ENCODE measurements at regions not wholly inside any gene's neighbourhood (a gene's known extent, or its start where the extent isn't known, plus 50 kb on each side); places are given as distances from the start of the nearest gene placed in this dataset.

DNA sequence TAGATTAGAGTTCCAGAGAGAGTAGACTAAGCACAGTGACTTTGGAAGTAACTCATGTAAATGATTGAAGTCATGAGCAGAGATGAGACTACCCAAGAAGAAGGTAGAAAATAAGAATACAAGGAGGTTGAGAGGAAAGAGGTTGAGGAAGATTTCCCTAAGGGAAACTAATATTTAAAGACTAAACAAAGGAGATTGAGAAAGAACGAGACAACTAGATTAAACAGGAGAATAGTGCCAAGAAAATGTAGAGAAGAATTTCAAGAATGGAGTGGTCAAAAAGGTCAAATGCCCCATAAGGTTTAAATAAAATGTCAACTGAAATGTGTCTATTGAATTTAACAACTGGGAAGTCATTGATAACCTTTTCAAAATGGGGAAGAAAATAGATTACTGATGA is 59.0 kb downstream of the RPS29 start:
- no peak for DNase-seq (ENCODE audit: low spot score)

DNA sequence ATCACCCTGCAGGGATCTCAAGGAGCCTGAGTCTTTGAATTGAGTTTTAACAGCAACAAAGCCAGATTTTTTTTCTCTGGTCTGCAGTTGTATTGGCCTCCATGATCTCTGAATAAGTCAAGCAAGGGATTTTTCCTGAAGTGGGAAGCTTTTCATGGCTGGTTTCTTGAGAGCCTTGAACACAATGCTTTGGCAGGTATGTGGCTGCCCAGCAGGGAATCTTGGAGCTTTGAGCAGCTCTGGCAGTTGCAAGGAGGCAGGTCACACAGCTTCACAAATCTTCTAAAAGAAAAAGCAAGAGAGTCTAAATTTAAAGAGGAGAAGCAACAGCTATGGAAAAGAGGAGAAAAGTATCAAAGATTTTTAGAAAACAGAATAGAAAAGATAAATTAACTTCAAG is 60.1 kb downstream of the RPS29 start:
- no peak for DNase-seq (ENCODE audit: low spot score)

DNA sequence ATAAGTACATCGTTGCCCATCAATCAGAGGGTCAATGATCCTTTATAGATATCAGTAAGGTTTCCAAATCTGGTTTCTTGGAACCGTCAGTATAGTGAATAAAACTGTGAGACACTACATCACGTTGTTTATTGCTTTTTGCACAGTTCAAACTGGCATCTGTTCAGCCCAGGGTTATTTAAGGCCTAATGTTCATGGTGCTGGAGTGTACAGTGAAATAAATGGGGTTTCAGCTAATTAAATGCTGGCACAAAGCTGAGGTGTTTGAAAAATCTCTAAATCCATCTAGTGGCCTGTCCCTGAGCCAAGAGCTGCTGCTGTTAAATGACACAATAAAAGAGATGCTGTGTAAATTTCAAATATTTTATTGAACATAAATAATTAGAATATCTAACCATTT is 69.9 kb downstream of the RPS29 start:
- no peak for DNase-seq (ENCODE audit: low spot score)

DNA sequence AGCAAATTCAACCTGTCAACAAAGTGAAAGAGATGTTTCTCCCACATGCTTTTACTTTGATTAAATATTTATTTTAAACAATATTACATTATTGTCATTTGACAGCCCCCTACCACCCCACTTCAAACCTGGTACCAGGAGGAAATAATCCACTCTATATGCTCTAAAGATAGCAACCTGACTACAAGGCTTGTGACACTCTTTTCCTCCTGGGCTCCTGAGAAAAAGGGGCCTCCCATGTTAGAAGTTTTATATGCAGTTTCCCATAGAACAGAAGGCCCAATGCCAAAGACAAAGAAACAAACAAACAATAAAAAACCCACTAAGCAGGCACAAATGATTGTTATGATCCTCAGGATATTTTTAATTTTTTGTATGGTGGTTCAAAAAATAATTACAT is 73.6 kb downstream of the RPS29 start:
- no peak for DNase-seq (ENCODE audit: low spot score)

DNA sequence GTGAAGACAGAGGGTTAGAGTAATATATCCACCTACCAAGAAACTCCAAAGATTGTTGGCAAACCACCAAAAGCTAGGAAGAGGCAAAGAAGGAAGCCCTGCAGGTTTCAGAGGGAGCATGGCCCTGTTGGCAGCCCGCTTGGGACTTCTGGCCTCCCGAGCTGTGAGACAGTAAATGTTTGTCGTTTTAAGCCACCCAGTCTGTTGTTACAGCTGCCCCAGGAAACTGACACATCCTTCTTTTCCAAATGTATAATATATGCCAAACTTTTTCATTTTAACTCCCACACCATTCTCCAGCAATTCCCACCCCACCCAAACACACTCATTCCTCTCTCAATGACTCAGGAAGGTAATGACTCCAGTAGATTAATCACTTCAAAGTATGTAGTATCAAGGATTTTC is 74.0 kb downstream of the RPS29 start:
- DNase-seq (ENCODE audit: low spot score), result no peak

DNA sequence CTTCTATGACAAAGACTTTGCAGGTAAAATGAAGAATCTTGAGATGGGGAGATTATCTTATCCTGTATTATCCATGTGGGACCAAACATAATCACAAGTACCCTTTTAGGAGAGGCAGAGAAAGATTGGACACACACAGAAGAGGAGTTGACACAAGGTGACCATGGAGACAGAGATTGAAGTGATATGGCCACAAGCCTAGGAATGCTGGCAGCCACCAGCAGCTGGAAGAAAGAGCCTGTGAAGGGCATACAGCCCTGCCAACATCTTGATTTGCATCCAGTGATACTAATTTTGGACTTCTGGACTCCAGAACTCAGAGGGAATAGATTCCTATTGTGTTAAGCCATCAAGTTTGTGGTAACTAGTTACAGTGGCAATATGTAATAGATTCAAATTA is 78.1 kb downstream of the RPS29 start:
- no peak for DNase-seq (ENCODE audit: low spot score)

DNA sequence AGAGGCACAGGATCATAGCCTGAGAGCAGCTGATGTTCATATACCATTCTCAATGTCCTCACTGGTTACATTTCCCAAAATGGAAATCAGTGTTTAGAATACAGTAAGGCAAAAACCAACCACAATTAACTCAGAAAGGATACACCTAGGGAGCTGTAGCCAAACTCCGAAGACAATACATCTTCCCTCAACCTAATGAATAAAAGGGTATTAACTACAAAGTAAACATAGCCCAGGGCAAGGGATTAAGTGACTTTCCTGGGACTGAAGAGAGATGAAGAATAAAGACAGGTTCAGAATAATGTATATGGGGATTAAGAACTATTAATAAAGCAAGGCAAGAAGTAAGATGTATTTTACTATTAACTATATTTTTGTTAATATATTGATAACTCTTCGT is 79.5 kb downstream of the RPS29 start:
- DNase-seq (ENCODE audit: low spot score), result no peak

DNA sequence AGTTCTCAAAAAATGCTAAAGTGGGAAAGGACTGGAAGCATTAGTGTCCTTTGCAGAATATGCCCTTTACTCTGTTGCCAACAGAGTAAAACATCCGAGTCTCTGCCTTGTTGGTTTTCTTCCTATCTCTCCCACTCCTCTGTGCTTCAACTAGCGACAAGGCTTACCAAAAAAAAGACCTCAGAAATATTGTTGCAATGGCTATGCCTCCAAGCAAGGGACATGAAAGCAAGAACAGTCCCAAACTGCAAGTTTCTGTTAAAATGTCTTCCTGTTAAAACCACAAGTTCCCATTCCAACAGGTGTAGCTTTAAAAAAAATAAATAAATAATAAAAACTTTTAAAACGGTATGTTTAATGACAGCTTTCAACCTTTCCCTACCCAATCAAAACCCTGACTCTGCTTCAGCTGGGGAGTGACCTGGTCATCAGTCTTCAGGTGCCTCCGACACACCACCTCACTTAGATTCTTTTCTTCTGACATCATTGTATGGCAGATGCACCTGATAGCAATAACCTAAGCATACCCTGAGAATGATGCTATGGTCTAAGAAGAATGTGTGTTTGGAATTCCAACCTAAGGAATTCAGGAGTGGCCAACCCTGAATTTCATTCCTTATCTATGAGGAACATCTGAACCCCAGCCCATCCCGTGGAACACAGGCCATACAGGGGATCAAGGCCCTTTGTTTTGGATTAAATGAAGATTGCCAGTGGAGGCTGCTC is 81.0 kb downstream of the RPS29 start:
- no peak for DNase-seq (ENCODE audit: low spot score)

DNA sequence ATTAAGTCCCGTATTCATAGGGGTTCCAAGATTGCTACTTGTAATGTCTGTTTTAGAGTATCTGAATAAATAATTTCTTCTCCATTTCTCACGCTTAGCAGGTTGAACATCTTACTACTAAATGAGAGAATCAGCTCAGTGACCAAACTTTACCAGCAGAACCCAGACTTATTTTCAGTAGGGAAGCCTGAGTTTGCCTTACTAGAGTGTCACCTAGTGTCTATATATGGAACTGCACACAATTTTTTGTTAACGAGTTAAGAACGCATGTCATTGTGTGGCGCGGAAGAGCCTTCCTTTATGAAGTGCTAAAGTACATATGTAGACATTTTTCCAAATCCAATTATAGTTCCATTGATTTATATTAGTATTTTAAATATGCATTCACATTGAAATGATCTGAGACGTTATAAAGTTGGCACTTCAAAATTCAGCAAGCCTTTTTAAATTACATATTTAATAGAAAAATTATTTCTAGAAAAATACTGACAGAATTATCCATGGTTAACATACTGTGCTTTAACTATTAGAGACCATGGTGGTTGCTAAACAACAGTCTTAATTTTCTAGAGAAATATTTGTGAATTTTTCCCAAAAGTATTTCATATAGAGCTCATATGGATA is 88.3 kb downstream of the RPS29 start:
- no peak for DNase-seq (ENCODE audit: low spot score)

DNA sequence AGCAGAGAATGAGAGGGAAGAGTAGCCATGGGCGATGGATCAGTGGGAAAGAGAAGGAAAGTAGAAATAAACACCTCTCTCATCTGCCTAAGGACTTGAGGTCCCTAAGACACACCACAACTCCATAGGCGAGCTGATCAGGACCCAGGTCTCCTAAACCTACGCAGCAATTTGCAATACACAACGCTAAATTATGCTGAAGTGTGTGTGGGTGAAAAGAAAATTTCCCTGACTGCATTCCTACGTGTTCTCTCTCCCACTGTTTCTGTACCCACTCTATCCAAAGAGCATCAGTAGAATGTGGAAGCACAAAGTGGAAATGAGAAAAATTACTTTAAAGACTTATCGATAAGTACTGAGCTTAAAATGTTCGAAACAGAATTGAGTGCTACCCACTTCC is 88.9 kb downstream of the RPS29 start:
- DNase-seq (ENCODE audit: low spot score), result no peak

DNA sequence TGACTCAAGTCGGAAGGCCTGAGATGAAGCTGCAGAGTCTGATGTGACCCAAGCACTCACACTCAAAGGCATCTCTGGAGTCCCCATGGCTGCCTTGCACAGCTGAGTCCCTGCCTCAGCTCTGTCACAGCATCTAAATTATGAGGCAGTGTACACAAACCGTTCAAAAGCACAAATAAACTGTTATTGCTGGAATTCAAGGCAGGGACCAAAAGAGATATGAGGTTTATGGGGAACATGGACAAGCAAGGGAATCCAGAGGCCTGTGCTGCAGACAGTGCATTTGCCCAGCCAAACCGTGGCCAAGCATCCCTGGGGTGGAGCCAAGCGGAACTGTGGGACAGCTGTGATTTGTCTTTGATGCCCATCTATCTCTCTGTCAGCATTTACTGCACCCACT is 91.3 kb downstream of the RPS29 start:
- DNase-seq (ENCODE audit: low spot score), result no peak

DNA sequence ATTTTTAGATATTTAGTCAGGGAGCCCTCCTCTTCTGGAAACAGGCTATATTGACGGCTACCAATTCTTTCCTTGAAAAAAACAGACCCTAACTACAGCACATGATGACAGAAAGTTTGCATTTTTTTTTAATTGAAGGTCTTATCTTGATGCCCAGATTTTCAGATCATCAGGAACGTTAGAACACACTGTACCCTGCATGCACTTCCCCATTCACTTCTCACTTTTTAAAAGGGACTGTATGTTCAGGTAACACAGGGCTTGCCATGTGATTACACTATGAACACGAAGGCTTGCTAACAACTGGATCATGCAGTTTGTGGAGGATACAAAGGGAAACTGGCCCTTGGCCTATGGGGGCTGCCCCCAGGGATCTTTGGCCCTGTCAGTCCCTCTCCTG is 92.6 kb downstream of the RPS29 start:
- no peak for DNase-seq (ENCODE audit: low spot score)

DNA sequence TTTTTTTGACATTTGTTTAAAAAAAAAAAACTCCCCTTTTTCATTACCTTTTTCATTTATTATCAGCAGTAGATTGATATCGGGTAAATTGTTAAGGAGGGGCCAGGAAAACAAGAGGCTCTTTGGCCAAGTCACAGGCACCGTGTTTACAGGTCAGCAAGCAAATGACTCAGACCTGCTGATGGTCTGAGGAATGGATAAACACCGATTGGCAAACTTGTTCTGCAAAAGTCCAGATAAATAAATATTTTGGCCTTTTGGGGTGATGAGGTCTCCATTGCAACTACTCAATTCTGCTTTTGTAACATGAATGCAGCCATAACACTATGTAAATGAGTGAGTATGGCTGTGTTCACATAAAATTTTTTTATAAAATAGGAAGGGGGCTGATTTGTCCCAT is 94.0 kb downstream of the RPS29 start:
- no peak for DNase-seq (ENCODE audit: low spot score)

DNA sequence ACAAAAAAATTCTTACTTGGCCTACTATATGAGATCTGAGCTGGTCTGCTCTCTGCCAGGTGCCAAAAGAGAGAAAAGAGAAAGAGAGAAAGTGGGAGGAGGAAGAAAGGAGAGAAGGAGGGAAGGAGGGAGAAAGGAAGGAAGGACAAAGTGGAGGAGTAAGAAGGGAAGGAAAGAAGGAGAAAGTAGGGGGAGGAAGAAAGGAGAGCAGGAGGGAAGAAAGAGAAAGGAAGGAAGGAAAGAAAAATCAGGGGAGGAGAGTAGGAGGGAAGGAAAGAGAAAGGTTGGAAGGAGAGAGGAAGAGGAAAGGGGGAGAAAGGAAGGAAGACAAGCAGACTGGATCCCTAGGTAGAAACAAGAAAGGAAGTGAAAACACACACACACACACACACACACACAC is 96.8 kb downstream of the RPS29 start:
- no peak for DNase-seq (ENCODE audit: low spot score)

DNA sequence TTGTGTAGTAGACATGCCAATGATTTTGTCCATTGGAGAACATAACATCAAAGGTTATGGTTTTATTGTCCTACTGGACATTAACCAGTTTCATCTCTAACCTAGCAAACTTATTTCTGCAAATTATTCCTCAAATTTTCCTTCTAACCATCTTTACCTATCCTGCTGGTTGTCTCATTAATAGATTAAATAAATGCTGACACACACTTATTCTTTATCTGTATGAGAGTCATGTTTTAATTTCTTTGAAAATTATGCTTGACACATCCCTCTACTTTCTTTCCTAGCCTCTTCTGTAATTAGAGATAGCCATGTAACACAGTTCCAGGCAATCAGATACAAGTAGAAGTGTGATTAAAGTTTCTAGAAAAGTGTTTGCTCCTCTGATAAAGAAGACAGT is 98.9 kb downstream of the RPS29 start:
- no peak for DNase-seq (ENCODE audit: low spot score)

DNA sequence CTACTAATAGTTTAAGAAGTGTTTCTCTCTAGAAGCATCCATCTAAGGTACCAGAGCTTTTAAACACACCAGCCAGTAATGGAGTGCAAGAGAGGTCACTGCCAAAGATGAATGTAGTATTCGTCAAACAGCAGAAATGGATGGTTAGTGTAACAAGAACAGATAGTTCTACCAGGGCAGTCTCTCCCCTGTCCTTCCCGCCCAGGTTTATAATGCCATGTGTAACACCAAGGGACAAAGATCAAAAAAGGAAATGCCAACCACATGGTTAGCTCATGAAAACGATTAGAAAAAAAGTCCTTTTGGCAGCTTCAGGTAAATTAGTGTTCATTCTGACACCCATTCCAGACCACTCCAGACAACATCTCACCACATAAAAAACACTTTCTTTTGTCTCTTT is 100.9 kb downstream of the RPS29 start:
- DNase-seq (ENCODE audit: low spot score), result no peak

DNA sequence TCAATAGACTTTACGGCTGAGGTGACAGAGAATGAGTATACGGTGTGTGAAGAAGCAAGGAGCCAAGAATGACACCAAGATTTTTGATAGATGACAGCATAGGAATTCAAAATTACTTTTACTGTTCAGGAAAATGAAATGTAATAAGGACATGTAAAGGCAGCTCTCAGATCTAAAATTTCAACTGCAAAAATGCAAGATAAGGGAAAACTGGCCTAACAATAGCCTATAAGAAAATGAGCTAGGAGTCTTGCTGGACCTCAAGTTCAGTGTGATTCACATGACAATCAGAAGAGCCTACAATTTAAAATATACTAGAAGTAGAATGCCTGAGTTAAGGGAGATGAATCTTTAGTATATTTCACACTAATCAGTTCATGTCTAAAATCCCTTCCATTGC is 102.0 kb downstream of the RPS29 start:
- DNase-seq (ENCODE audit: low spot score), result no peak

DNA sequence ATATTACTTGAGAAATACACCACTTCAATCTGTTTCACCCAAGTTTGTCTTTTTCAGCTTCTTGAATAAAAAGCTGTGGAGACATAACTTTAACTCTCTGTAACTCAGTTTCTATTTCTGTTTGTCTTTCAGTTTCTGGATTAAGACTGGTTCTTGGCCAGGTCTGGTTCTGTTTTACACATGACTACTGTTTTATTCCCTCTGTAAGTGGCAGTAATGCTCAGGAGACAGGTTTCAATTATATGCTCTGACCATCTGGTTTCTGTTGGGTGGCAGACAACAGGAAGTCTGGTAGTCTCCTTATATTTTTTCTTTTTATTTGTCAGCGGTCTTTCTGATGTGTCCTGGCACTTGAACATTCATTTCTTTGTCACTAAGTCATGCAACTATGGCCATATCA is 102.9 kb downstream of the RPS29 start:
- no peak for DNase-seq (ENCODE audit: low spot score)

DNA sequence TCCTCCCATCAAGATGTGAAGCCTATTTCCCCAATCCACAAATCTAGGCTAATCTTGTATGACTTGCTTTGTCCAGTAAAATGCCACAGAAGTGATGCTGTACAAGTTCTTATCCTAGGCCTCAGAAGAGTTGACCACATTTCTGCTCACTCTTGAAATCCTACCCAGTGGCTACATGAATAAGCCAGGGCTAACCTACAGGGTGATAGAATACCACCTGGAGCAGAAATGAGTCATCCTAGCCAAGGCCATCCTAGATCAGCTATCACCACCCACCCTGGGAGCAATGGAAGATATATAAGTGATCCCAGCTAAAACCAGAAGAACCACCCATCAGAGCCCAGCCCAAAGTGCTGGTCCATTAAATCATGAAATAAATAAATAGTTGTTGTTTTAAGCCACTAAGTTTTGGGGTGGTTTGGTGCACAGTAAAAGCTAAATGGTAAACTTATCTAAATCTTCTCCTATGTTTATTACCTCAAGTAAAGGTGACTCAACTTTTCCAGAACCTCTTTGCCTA is 105.1 kb downstream of the RPS29 start:
- no peak for DNase-seq (ENCODE audit: low spot score)

DNA sequence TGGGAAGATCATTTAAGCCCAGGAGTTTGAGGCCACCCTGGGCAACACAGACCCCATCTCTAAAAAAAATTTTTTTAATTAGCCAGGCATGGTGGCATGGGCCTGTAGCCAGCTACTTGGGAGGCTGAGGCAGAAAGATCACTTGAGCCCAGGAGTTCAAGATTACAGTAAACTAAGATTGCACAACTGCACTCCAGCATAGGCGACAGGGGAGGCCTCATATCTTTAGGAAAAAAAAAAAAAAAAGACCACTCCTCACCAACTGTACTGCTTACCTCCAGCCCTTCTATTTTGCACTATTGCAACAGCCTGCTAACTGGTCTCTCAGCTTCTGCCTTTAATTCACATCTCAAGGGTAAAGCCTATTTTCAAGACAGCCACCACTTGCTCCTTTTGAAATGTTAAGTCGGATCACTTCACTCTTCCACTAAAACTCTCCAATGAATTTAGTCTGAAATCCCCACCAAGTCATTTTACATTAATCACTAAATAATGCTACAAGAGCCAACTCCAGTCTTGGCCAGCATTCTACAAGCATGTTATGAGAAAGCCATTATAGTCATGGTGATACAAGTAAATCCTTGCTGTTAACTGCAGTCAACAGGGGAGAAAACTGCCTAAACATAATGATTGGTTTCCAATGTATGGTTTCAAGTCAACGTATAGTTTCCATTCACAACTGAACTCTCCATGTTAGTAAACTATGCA is 106.0 kb downstream of the RPS29 start:
- DNase-seq (ENCODE audit: low spot score), result no peak

DNA sequence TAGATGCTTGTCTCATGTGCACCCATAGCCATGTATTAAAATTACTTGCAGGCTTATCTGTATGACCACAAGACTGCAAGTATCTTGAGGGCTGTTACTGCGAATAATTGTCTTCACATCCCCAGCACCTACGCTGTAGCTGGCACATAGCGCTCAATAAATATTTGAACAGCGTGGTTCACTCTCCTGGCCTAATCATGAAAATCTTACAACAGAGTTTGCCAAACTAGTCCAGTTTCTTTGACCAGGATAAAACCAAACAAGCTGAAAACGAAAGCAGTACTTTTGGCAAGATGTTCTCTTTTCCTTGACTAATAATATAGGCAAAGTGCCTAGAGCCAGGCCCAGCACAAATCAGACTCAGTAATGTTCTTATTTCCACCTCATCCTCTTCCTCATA is 106.7 kb downstream of the RPS29 start:
- DNase-seq (ENCODE audit: low spot score), result no peak

DNA sequence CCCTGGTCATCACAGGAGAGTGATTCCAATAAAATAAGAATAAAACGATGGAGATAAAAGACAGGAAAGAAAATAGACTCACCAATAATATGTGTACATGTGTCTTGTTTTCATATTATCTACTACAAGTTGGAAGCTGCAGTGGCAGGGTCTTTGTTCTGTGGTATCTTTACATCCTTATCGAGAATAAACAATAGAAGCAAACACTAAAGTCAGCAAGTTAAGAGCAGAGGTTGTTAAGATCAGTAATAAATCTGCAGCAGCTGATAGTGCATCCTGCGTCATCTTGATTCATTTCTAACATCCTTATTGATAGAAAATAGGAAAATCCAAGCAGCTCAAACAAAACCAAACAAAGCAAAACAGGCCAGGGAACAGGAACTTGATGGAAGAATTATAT is 107.4 kb downstream of the RPS29 start:
- no peak for DNase-seq (ENCODE audit: low spot score)

DNA sequence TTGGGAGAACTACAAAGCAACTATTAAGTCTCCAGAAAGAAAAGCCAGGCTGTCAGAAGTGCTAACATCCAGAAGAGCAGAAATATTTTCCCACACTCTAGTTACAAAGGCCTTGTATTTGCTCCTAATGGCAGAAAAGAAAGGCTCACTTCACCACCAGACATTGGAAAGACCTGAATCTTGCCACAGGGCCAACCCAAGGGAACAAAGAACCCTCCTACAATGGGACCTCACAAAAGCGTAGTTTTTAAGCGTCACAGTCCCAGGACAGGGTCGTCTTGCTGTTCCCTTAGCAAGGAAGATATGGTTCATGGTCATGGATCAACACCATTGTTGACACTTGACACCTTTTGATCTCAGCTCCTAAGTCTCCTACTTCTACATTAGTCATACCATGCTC is 119.1 kb downstream of the RPS29 start:
- no peak for DNase-seq (ENCODE audit: low spot score)

All from mesenteric fat pad (tissue), 1 donor.